HEK293T (cell line): ENCODE measurements at regions not wholly inside any gene's neighbourhood (a gene's known extent, or its start where the extent isn't known, plus 50 kb on each side); places are given as distances from the start of the nearest gene placed in this dataset.

Source experiments
- CTCF ChIA-PET: fragments of 350-600 bp; formaldehyde crosslinking; extraction: SDS; loops from one replicate; lab custom pipeline; 2021; ENCODE audit warnings: antibody characterized with exemption, inconsistent platforms; lab: Yijun Ruan, JAX
- POLR2A ChIA-PET: fragments of 350-600 bp; formaldehyde crosslinking; extraction: SDS; loops from one replicate; lab custom pipeline; 2020; ENCODE audit warnings: antibody characterized with exemption, inconsistent platforms; lab: Yijun Ruan, JAX
- DNase-seq: peaks from one replicate; pipeline ENCODE4 v3.0.0; 2012; ENCODE audit warnings: mixed read lengths; ENCODE audit errors: extremely low spot score
- ARNT ChIP-seq: fragments of 450-650 bp; IDR thresholded peaks from 2 replicates; pipeline ENCODE4 v1.6.1; 2017; ENCODE audit warnings: mild to moderate bottlenecking
- BHLHE40 ChIP-seq: fragments of 450-650 bp; IDR thresholded peaks from 2 replicates; pipeline ENCODE4 v1.6.1; 2016; ENCODE audit warnings: mild to moderate bottlenecking, moderate library complexity, borderline replicate concordance
- CTBP1 ChIP-seq: fragments of 450-650 bp; IDR thresholded peaks from 2 replicates; pipeline ENCODE4 v1.6.1; 2016; ENCODE audit warnings: borderline replicate concordance
- ELF4 ChIP-seq: fragments of 450-650 bp; IDR thresholded peaks from 2 replicates; pipeline ENCODE4 v1.6.1; 2017; ENCODE audit warnings: antibody characterized with exemption
- FOXA1 ChIP-seq: fragments of 450-650 bp; IDR thresholded peaks from 2 replicates; pipeline ENCODE4 v1.6.1; 2016; ENCODE audit warnings: mild to moderate bottlenecking
- FOXK2 ChIP-seq: fragments of 450-650 bp; IDR thresholded peaks from 2 replicates; pipeline ENCODE4 v1.6.1; 2016; ENCODE audit warnings: mild to moderate bottlenecking
- FOXM1 ChIP-seq: fragments of 450-650 bp; IDR thresholded peaks from 2 replicates; pipeline ENCODE4 v1.6.1; 2017; ENCODE audit warnings: mild to moderate bottlenecking, borderline replicate concordance
- HDGF ChIP-seq: fragments of 450-650 bp; IDR thresholded peaks from 2 replicates; pipeline ENCODE4 v1.6.1; 2017; ENCODE audit warnings: antibody characterized with exemption, borderline replicate concordance
- L3MBTL2 ChIP-seq: fragments of 450-650 bp; conservative IDR thresholded peaks from 2 replicates; pipeline ENCODE4 v1.6.1; 2016; ENCODE audit warnings: mild to moderate bottlenecking
- LEF1 ChIP-seq: fragments of 450-650 bp; IDR thresholded peaks from 2 replicates; pipeline ENCODE4 v1.6.1; 2017; ENCODE audit warnings: mild to moderate bottlenecking, borderline replicate concordance
- NFRKB ChIP-seq: fragments of 450-650 bp; IDR thresholded peaks from 2 replicates; pipeline ENCODE4 v1.6.1; 2016; ENCODE audit warnings: mild to moderate bottlenecking, moderate library complexity
- SP1 ChIP-seq: fragments of 450-650 bp; IDR thresholded peaks from 2 replicates; pipeline ENCODE4 v1.6.1; 2017
- SUZ12 ChIP-seq: fragments of 450-650 bp; IDR thresholded peaks from 2 replicates; pipeline ENCODE4 v1.6.1; 2016; ENCODE audit warnings: mild to moderate bottlenecking
- TARDBP ChIP-seq: fragments of 450-650 bp; IDR thresholded peaks from 2 replicates; pipeline ENCODE4 v1.6.1; 2016
- ZNF384 ChIP-seq: fragments of 450-650 bp; IDR thresholded peaks from 2 replicates; pipeline ENCODE4 v1.6.1; 2016
- TF ChIP-seq, protein P1 (sequence below): fragments of 450-650 bp; IDR thresholded peaks from 2 replicates; pipeline ENCODE4 v1.6.1; 2016

DNA sequence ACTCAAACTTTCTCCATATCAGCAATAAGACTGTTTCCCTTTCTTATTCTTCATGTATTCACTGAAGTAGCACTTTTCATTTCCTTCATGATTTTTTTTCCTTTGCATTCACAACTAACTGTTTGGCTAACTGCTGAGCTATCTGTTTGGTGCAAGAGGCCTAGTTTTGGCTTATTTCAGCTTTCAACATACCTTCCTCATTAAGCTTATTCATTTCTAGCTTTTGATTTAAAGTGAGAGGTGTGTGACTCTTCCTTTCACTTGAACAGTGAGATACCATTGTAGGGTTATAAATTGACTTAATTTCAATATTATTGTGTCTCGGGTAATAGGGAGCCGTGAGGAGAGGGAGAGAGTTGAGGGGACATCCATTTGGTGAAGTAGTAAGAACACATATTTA is 262.0 kb upstream of the PREP start:
- TF ChIP-seq FOXM1 (no peak), SUZ12 (no peak), CTBP1 (no peak), ARNT (no peak), NFRKB (no peak), BHLHE40 (no peak), FOXK2 (no peak), L3MBTL2 (no peak), FOXA1 (no peak), ZNF384 (no peak), SP1 (no peak)
- TF ChIP-seq, protein P1, sequence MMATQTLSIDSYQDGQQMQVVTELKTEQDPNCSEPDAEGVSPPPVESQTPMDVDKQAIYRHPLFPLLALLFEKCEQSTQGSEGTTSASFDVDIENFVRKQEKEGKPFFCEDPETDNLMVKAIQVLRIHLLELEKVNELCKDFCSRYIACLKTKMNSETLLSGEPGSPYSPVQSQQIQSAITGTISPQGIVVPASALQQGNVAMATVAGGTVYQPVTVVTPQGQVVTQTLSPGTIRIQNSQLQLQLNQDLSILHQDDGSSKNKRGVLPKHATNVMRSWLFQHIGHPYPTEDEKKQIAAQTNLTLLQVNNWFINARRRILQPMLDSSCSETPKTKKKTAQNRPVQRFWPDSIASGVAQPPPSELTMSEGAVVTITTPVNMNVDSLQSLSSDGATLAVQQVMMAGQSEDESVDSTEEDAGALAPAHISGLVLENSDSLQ, result no peak
- ChIA-PET CTCF (no interaction called here), POLR2A (no interaction called here)

DNA sequence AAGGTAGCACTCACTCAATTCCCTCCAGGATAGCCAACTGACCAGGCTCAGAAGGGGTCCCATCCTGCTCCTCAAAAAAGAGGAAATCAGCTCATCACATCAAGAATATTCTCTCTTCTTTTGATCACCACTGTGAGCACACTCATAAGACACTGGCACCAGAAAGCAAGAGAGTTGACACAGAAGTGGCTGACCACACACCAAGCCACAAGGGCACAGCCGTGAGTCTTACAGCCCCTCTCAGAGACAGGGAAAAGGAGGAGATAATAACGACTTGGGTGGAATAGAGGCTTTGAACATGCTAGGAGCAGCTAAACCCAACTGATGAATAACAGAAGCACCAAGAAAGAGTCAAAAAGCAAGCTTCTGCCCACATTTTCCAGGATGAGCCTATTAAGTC is 249.1 kb upstream of the PREP start:
- TF ChIP-seq SP1 (no peak), LEF1 (no peak), CTBP1 (no peak), ELF4 (no peak), HDGF (no peak), SUZ12 (no peak), TARDBP (no peak), ZNF384 (no peak), L3MBTL2 (no peak), FOXA1 (no peak), ARNT (no peak)
- TF ChIP-seq, protein P1, result no peak
- CTCF ChIA-PET, result no interaction called here
- DNase-seq, result no peak
- POLR2A ChIA-PET, result no interaction called here

More for the DNA sequence above, 262.0 kb upstream of the PREP start:
- no peak for DNase-seq

DNA sequence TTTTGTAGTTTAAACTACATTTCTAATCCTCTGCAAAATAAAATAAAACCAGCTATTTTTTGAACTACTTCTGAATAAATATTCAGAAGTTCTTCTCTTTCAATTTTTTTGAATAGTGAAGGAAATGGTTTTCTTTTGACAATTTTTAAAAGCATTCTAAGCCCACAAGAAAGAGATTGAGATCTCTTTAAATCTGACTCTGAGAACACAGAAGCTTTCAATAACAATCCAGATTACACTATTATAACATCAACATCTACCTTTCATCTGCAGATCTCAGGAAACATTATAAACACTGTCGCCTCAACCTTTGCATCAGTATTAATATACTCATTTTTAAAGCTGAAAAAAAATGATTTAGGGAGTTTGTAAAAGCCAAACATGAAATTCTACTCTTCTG is 247.5 kb upstream of the PREP start:
- ChIA-PET CTCF (no interaction called here), POLR2A (no interaction called here)
- TF ChIP-seq HDGF (no peak), FOXK2 (no peak), SUZ12 (no peak), ARNT (no peak), SP1 (no peak), FOXM1 (no peak), CTBP1 (no peak), BHLHE40 (no peak), LEF1 (no peak), ZNF384 (no peak), NFRKB (no peak), ELF4 (no peak), L3MBTL2 (no peak), TARDBP (no peak), FOXA1 (no peak)
- TF ChIP-seq, protein P1, result no peak
- DNase-seq, result no peak

DNA sequence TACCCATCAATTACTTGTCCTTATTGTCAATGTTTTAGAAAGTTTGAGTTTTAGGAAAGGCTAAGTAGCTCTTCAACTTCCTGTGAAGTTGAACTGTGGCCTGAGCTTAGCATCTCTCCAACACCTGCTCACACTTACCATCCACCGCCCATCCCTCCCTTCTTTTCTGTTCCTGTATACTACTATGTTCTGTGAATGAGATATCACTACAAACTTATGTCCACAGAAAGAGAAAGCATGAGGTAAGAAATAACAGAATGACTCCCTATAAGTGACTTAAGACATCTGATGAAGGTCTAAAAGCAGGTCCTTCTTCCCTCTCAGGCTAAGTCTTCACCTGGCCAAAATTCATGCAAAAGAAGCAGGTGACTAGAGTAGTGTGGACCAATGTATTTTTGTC is 246.3 kb upstream of the PREP start:
- ChIA-PET CTCF (no interaction called here), POLR2A (no interaction called here)
- DNase-seq, result no peak

DNA sequence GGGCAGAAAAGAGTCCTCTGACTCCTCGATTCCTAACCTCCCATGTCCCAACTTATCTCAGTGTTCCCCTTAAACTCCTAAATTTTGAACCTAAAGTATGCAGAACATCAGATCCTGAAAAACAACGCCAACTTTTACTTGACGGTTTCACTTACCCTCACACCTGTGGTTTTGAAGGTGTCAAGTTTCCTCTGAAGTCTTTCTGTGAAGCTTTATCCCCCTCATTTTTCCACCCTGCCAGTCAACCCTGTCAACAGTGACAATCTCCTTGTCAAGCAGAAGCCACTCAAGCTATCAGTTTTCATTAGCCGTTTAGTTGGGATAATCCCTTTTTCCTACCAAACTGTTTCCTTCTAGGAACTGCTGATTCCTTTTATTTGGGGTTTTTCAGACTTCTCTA is 245.4 kb upstream of the PREP start:
- DNase-seq, result no peak

More for the DNA sequence above, 246.3 kb upstream of the PREP start:
- TF ChIP-seq FOXA1 (no peak), HDGF (no peak), BHLHE40 (no peak), SP1 (no peak), ARNT (no peak), ZNF384 (no peak), ELF4 (no peak), LEF1 (no peak), CTBP1 (no peak), NFRKB (no peak), L3MBTL2 (no peak), FOXM1 (no peak), SUZ12 (no peak), FOXK2 (no peak), TARDBP (no peak)
- TF ChIP-seq, protein P1, result no peak

More for the DNA sequence above, 245.4 kb upstream of the PREP start:
- ChIA-PET POLR2A (no interaction called here), CTCF (no interaction called here)
- TF ChIP-seq, protein P1, result peak; percentile 48; the same call in 1 of the 2 replicates
- TF ChIP-seq FOXK2, result no peak
- TF ChIP-seq ELF4, result no peak
- TF ChIP-seq HDGF, result no peak
- no peak for TF ChIP-seq FOXM1
- TF ChIP-seq LEF1, result no peak
